WTC11 (cell line): ENCODE measurements at regions not wholly inside any gene's neighbourhood (a gene's known extent, or its start where the extent isn't known, plus 50 kb on each side); places are given as distances from the start of the nearest gene placed in this dataset.

Source experiments
- ZNF671 ChIP-seq: fragments of 250-450 bp; sonication (Bioruptor Pico); IDR thresholded peaks from 2 replicates; pipeline ENCODE4 v1.8.0; 2021; ENCODE audit warnings: mild to moderate bottlenecking
- TF ChIP-seq, protein P1 (sequence below): sonication (generic); formaldehyde crosslinking; IDR thresholded peaks from 2 replicates; pipeline ENCODE4 v1.8.1; 2023; ENCODE audit warnings: mild to moderate bottlenecking, missing genetic modification reagents, moderate library complexity
- TF ChIP-seq, protein P2 (sequence below): fragments of 200-600 bp; IDR thresholded peaks from 2 replicates; pipeline ENCODE4 v1.8.0; 2022; ENCODE audit warnings: antibody characterized with exemption
- TF ChIP-seq, protein P3 (sequence below): sonication (generic); formaldehyde crosslinking; conservative IDR thresholded peaks from 2 replicates; pipeline ENCODE4 v1.8.1; 2022; ENCODE audit warnings: mild to moderate bottlenecking, missing genetic modification reagents

DNA sequence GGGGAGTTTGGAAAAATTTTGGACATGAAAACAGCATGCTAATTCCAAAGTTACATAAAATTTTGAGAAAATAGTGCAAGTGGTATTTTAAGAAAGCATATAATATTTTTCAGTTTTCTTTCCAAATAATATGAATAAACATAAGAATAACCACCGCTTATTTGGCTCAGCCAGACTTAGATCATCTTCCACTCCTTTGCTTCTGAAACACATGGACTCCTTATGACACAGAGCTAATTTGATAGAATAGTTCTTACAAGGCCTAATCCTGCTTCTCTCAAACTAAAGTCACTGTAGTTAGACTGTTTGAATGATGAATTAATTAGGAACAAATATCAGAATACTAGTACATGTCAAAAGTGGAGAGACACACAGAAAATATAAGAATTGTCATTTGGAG lies 165.5 kb downstream of the POSTN start:
- TF ChIP-seq ZNF671 (CRISPR knock-in tag), result no peak
- TF ChIP-seq, protein P1, sequence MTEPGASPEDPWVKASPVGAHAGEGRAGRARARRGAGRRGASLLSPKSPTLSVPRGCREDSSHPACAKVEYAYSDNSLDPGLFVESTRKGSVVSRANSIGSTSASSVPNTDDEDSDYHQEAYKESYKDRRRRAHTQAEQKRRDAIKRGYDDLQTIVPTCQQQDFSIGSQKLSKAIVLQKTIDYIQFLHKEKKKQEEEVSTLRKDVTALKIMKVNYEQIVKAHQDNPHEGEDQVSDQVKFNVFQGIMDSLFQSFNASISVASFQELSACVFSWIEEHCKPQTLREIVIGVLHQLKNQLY (CRISPR knock-in tag), result no peak
- TF ChIP-seq, protein P2, sequence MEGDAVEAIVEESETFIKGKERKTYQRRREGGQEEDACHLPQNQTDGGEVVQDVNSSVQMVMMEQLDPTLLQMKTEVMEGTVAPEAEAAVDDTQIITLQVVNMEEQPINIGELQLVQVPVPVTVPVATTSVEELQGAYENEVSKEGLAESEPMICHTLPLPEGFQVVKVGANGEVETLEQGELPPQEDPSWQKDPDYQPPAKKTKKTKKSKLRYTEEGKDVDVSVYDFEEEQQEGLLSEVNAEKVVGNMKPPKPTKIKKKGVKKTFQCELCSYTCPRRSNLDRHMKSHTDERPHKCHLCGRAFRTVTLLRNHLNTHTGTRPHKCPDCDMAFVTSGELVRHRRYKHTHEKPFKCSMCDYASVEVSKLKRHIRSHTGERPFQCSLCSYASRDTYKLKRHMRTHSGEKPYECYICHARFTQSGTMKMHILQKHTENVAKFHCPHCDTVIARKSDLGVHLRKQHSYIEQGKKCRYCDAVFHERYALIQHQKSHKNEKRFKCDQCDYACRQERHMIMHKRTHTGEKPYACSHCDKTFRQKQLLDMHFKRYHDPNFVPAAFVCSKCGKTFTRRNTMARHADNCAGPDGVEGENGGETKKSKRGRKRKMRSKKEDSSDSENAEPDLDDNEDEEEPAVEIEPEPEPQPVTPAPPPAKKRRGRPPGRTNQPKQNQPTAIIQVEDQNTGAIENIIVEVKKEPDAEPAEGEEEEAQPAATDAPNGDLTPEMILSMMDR, result no peak
- TF ChIP-seq, protein P3, sequence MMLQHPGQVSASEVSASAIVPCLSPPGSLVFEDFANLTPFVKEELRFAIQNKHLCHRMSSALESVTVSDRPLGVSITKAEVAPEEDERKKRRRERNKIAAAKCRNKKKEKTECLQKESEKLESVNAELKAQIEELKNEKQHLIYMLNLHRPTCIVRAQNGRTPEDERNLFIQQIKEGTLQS, result no peak
